ENCODE measurements at regions not wholly inside any gene's neighbourhood (a gene's known extent, or its start where the extent isn't known, plus 50 kb on each side); places are given as distances from the start of the nearest gene placed in this dataset.

DNA sequence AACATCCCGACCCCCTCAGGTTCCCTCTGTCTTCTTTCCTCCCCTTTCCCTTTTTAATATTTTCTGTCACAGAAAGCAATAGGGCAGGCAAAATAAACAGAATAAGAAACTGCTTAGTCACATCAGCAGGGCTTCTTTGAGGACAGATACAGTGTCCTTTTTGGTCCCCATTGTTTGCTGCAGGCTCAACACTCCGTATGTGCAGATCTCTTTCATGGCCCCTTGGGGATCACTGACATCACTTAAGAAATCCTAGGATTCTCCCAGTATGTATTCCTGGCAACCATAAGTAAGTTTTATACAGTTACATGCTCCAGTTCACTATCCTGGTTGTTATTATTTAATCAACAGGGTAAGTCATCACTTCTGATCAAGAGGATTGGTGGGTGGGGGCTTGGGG is 448.0 kb downstream of the NKX6-1 start:
- Histone ChIP-seq H3K36me3 (replicated peaks in 1 of 2) (no peaks in the 10 kb centered on the region), H3K27me3 (no peaks in the 10 kb centered on the region), H3K4me3 (no peak overlapping the region), H3K4me1 (replicated peaks in 1 of 2) (no peaks in the 10 kb centered on the region), H3K9me3 (replicated peaks in 1 of 3) (no peaks in the 10 kb centered on the region), H3K27ac (no peak overlapping the region)
- intact Hi-C loops (cut with DNase I) = no loop called here
- TF ChIP-seq POLR2A (IDR thresholded peaks at IDR 0.05) = no peak
- TF ChIP-seq, protein P1, sequence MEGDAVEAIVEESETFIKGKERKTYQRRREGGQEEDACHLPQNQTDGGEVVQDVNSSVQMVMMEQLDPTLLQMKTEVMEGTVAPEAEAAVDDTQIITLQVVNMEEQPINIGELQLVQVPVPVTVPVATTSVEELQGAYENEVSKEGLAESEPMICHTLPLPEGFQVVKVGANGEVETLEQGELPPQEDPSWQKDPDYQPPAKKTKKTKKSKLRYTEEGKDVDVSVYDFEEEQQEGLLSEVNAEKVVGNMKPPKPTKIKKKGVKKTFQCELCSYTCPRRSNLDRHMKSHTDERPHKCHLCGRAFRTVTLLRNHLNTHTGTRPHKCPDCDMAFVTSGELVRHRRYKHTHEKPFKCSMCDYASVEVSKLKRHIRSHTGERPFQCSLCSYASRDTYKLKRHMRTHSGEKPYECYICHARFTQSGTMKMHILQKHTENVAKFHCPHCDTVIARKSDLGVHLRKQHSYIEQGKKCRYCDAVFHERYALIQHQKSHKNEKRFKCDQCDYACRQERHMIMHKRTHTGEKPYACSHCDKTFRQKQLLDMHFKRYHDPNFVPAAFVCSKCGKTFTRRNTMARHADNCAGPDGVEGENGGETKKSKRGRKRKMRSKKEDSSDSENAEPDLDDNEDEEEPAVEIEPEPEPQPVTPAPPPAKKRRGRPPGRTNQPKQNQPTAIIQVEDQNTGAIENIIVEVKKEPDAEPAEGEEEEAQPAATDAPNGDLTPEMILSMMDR (IDR thresholded peaks at IDR 0.05) = no peak
- no peak for DNase-seq
- 37 to 48% (median 47%) methylated on average over 2 of the region's 2 CpGs for WGBS, 4 donors

DNA sequence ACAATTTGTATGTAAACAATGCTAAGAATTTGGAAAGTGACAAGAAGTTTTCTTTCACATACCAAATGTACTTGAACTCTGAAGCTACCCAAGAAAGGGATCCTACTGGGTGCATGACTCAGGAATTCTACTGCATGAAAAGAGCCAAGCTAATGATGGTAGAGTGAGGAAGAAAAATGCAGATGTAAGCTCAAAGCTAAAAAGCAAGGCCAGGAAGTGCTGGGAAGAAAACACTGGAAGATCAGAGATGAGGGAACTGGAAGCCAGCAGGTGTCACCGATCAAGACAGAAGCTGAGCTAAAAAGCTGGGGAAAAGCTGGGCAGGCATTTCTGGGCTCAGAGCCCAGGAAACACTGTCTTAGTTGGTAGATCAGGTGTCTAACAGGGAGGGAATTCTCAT is 449.1 kb downstream of the NKX6-1 start:
- no peak for DNase-seq
- Histone ChIP-seq H3K27me3 (no peaks in the 10 kb centered on the region), H3K9me3 (replicated peaks in 1 of 3) (no peaks in the 10 kb centered on the region), H3K4me3 (no peak overlapping the region), H3K27ac (no peak overlapping the region), H3K36me3 (replicated peaks in 1 of 2) (no peaks in the 10 kb centered on the region), H3K4me1 (replicated peaks in 1 of 2) (no peaks in the 10 kb centered on the region)
- intact Hi-C loops (cut with DNase I) = no loop called here
- TF ChIP-seq, protein P1 (IDR thresholded peaks at IDR 0.05) = no peak
- TF ChIP-seq POLR2A (IDR thresholded peaks at IDR 0.05) = no peak
- WGBS, 4 donors = 19 to 22% (median 20%) methylated on average over 1 of the region's 1 CpG

DNA sequence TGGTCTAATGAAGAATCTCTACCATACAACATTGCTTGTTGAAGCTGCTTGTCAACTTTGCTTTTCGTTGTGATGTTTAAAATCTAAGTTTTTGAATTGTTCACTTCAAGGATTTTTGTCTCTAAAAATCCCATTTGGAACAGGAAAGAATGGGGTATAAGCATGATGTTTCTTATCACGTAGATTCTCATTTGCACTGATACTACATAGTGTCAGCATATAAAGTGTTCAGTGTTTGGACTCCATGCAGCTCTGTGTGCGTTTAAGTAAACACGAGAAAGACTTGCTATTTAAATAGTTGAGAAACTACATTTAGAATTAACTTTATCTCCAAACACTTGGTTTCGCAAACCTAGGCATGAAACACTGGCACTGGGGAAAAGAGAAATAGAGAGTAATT is 452.5 kb downstream of the NKX6-1 start:
- TF ChIP-seq POLR2A (IDR thresholded peaks at IDR 0.05) = no peak
- TF ChIP-seq, protein P1 (IDR thresholded peaks at IDR 0.05) = no peak

DNA sequence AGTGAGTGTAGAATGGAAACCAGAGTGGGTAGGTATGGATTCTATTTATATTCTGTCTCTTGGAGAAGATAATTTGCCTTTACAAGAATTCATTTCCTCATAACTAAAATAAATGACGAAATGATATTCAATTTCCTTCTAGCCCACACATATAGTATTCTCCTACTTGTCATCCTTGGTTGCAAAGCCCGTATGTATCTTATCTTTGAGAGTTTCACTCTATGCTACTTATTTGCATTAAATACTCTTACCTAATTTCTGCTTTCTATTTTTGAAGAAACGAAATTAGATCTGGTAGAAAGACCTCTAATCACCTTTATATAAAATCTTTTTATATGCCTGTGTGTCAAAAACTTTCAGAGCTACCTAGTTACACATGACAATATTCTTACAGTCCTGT is 457.7 kb downstream of the NKX6-1 start:
- Histone ChIP-seq H3K36me3 (replicated peaks in 1 of 2) (no peaks in the 10 kb centered on the region), H3K27ac (no peak overlapping the region), H3K4me1 (replicated peaks in 1 of 2) (no peaks in the 10 kb centered on the region), H3K27me3 (no peaks in the 10 kb centered on the region), H3K4me3 (no peak overlapping the region), H3K9me3 (replicated peaks in 1 of 3) (no peaks in the 10 kb centered on the region)
- intact Hi-C loops (cut with DNase I) = no loop called here
- no peak for DNase-seq
- 50 to 62% (median 59%) methylated on average over 3 of the region's 3 CpGs for WGBS, 4 donors
- no peak for TF ChIP-seq POLR2A (IDR thresholded peaks at IDR 0.05)
- TF ChIP-seq, protein P1 (IDR thresholded peaks at IDR 0.05) = no peak

More for the DNA sequence above, 452.5 kb downstream of the NKX6-1 start:
- Histone ChIP-seq H3K36me3 (replicated peaks in 1 of 2) (no peaks in the 10 kb centered on the region), H3K4me3 (no peak overlapping the region), H3K27me3 (no peaks in the 10 kb centered on the region), H3K9me3 (replicated peaks in 1 of 3) (no peaks in the 10 kb centered on the region), H3K27ac (no peak overlapping the region), H3K4me1 (replicated peaks in 1 of 2) (no peaks in the 10 kb centered on the region)
- 67 to 77% (median 72%) methylated on average over 5 of the region's 5 CpGs for WGBS, 4 donors
- intact Hi-C loops (cut with DNase I) = no loop called here
- no peak for DNase-seq
